ENCODE measurements at regions not wholly inside any gene's neighbourhood (a gene's known extent, or its start where the extent isn't known, plus 50 kb on each side); places are given as distances from the start of the nearest gene placed in this dataset.

DNA sequence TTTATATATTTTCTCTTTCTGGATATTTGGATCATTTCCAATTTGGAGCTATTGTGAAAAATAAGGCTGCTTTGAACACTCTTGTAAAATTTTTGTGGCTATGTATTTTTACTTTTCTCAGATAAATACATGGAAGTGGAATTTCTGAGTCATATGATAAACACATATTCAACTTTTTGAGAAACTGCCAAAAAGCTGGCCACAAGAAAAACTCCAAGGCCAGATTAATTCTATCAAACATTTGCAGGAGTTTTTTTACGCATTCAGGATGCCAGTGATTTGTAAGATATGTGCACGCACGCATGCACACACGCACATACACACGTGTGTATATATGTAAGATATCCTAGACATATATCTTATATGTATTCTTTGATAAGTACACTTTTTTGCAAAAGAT lies 477.5 kb upstream of the SPHKAP start:
- no peak for ATAC-seq
- TF ChIP-seq SNAI2 (CRISPR knock-in tag; IDR thresholded peaks at IDR 0.05) (no peak), ZC3H10 (CRISPR knock-in tag; IDR thresholded peaks at IDR 0.05) (no peak), ZNF70 (CRISPR knock-in tag; IDR thresholded peaks at IDR 0.05) (no peak), TCF4 (CRISPR knock-in tag; IDR thresholded peaks at IDR 0.05; ENCODE audit: borderline replicate concordance) (no peak), PPARA (CRISPR knock-in tag; IDR thresholded peaks at IDR 0.05; ENCODE audit: borderline replicate concordance) (no peak), ESRRG (CRISPR knock-in tag; IDR thresholded peaks at IDR 0.05) (no peak), ZNF8 (CRISPR knock-in tag; IDR thresholded peaks at IDR 0.05) (no peak), TOX (CRISPR knock-in tag; IDR thresholded peaks at IDR 0.05; ENCODE audit: borderline replicate concordance) (no peak), OSR1 (CRISPR knock-in tag; IDR thresholded peaks at IDR 0.05) (no peak), ARNTL (CRISPR knock-in tag; IDR thresholded peaks at IDR 0.05; ENCODE audit: borderline replicate concordance, low read depth) (no peak), CSDC2 (CRISPR knock-in tag; IDR thresholded peaks at IDR 0.05) (no peak), ZNF565 (CRISPR knock-in tag; conservative IDR thresholded peaks at IDR 0.05; ENCODE audit: low read depth) (no peak)
- TF ChIP-seq, protein P1, sequence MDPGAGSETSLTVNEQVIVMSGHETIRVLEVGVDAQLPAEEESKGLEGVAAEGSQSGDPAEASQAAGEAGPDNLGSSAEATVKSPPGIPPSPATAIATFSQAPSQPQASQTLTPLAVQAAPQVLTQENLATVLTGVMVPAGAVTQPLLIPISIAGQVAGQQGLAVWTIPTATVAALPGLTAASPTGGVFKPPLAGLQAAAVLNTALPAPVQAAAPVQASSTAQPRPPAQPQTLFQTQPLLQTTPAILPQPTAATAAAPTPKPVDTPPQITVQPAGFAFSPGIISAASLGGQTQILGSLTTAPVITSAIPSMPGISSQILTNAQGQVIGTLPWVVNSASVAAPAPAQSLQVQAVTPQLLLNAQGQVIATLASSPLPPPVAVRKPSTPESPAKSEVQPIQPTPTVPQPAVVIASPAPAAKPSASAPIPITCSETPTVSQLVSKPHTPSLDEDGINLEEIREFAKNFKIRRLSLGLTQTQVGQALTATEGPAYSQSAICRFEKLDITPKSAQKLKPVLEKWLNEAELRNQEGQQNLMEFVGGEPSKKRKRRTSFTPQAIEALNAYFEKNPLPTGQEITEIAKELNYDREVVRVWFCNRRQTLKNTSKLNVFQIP (CRISPR knock-in tag; IDR thresholded peaks at IDR 0.05; ENCODE audit: borderline replicate concordance, low read depth): no peak
- TF ChIP-seq, protein P2, sequence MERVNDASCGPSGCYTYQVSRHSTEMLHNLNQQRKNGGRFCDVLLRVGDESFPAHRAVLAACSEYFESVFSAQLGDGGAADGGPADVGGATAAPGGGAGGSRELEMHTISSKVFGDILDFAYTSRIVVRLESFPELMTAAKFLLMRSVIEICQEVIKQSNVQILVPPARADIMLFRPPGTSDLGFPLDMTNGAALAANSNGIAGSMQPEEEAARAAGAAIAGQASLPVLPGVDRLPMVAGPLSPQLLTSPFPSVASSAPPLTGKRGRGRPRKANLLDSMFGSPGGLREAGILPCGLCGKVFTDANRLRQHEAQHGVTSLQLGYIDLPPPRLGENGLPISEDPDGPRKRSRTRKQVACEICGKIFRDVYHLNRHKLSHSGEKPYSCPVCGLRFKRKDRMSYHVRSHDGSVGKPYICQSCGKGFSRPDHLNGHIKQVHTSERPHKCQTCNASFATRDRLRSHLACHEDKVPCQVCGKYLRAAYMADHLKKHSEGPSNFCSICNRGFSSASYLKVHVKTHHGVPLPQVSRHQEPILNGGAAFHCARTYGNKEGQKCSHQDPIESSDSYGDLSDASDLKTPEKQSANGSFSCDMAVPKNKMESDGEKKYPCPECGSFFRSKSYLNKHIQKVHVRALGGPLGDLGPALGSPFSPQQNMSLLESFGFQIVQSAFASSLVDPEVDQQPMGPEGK (CRISPR knock-in tag; IDR thresholded peaks at IDR 0.05; ENCODE audit: borderline replicate concordance): no peak
- TF ChIP-seq, protein P3, sequence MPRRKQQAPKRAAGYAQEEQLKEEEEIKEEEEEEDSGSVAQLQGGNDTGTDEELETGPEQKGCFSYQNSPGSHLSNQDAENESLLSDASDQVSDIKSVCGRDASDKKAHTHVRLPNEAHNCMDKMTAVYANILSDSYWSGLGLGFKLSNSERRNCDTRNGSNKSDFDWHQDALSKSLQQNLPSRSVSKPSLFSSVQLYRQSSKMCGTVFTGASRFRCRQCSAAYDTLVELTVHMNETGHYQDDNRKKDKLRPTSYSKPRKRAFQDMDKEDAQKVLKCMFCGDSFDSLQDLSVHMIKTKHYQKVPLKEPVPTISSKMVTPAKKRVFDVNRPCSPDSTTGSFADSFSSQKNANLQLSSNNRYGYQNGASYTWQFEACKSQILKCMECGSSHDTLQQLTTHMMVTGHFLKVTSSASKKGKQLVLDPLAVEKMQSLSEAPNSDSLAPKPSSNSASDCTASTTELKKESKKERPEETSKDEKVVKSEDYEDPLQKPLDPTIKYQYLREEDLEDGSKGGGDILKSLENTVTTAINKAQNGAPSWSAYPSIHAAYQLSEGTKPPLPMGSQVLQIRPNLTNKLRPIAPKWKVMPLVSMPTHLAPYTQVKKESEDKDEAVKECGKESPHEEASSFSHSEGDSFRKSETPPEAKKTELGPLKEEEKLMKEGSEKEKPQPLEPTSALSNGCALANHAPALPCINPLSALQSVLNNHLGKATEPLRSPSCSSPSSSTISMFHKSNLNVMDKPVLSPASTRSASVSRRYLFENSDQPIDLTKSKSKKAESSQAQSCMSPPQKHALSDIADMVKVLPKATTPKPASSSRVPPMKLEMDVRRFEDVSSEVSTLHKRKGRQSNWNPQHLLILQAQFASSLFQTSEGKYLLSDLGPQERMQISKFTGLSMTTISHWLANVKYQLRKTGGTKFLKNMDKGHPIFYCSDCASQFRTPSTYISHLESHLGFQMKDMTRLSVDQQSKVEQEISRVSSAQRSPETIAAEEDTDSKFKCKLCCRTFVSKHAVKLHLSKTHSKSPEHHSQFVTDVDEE (CRISPR knock-in tag; IDR thresholded peaks at IDR 0.05): no peak

DNA sequence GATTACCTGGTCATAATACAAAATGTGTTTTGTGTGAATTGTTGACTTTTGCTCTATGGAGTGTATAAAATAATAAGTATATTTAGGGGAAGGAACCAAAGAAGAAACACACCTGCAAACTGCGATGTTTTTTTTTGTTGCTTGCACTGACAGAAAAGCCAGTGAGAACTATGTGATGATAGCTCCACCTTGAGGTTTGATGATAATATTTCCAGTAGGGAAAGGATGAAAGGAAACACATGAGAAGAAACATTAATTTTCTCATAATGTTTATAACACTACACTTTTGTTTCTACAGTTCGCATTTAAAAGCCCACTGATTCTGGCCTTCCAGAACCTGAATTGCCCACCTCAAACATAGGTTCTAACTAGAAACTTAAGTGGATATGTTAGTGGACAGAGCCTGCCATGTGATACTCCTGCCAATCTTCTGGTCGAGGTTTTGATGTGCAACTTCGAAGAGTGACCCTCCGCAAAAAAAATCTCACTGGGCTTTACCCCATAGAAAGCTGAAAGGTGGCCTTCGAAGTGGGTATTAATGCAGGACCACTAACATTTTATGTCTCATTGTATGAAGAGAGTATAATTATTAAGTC lies 476.4 kb upstream of the SPHKAP start:
- ATAC-seq: peak; percentile 79
- TF ChIP-seq SNAI2 (CRISPR knock-in tag; IDR thresholded peaks at IDR 0.05) (no peak), GLIS3 (CRISPR knock-in tag; IDR thresholded peaks at IDR 0.05) (no peak), ZFP3 (CRISPR knock-in tag; IDR thresholded peaks at IDR 0.05) (no peak), ZNF8 (CRISPR knock-in tag; IDR thresholded peaks at IDR 0.05) (no peak), ESRRG (CRISPR knock-in tag; IDR thresholded peaks at IDR 0.05) (no peak), BACH2 (CRISPR knock-in tag; IDR thresholded peaks at IDR 0.05; ENCODE audit: borderline replicate concordance) (no peak), ZFP30 (CRISPR knock-in tag; IDR thresholded peaks at IDR 0.05) (no peak), TOX (CRISPR knock-in tag; IDR thresholded peaks at IDR 0.05; ENCODE audit: borderline replicate concordance) (no peak), ZNF565 (CRISPR knock-in tag; conservative IDR thresholded peaks at IDR 0.05; ENCODE audit: low read depth) (no peak)
- TF ChIP-seq, protein P4, sequence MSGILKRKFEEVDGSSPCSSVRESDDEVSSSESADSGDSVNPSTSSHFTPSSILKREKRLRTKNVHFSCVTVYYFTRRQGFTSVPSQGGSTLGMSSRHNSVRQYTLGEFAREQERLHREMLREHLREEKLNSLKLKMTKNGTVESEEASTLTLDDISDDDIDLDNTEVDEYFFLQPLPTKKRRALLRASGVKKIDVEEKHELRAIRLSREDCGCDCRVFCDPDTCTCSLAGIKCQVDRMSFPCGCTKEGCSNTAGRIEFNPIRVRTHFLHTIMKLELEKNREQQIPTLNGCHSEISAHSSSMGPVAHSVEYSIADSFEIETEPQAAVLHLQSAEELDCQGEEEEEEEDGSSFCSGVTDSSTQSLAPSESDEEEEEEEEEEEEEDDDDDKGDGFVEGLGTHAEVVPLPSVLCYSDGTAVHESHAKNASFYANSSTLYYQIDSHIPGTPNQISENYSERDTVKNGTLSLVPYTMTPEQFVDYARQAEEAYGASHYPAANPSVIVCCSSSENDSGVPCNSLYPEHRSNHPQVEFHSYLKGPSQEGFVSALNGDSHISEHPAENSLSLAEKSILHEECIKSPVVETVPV (CRISPR knock-in tag; IDR thresholded peaks at IDR 0.05): no peak

DNA sequence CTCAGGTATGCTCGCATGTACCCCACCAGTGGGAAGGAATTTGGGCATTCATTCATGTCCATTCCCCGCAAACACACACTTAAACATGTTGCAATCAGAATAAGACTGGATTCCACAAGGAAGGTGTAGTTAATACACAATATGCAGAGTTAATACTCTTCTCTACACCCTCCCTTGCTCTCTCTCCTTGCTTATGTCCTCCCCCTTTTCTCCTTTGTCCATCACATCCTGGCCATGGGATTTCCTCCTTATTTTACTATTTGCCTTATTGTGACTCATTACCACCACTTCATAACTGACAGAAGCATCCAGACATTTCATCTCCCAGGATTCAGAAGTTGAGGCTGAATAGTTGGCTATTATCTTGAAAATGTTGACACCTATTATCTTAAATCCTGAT lies 473.8 kb upstream of the SPHKAP start:
- TF ChIP-seq, protein P3 (CRISPR knock-in tag; IDR thresholded peaks at IDR 0.05): no peak
- no peak for TF ChIP-seq ZFP3 (CRISPR knock-in tag; IDR thresholded peaks at IDR 0.05)
- TF ChIP-seq PPARA (CRISPR knock-in tag; IDR thresholded peaks at IDR 0.05; ENCODE audit: borderline replicate concordance): no peak
- ATAC-seq: no peak

Measured in SK-N-SH treated with all-trans-retinoic acid at 6 μM for 48 hours (cell line).